Fibroblast of villous mesenchyme (primary cell): ENCODE measurements at regions not wholly inside any gene's neighbourhood (a gene's known extent, or its start where the extent isn't known, plus 50 kb on each side); places are given as distances from the start of the nearest gene placed in this dataset.

Source experiments
- DNase-seq: peaks from one replicate; pipeline ENCODE4 v3.0.0-alpha.2; 2010; ENCODE audit warnings: low read depth
- H3K4me3 ChIP-seq: 2 replicates; pipeline ENCODE4 v1.5.1; 2011; ENCODE audit warnings: low read depth, mild to moderate bottlenecking, low read length
- TF ChIP-seq, protein P1 (sequence below): IDR thresholded peaks from 2 replicates; pipeline ENCODE4 v1.5.1; 2012; ENCODE audit warnings: low read depth, mild to moderate bottlenecking, low read length; ENCODE audit not compliant: insufficient read depth

DNA sequence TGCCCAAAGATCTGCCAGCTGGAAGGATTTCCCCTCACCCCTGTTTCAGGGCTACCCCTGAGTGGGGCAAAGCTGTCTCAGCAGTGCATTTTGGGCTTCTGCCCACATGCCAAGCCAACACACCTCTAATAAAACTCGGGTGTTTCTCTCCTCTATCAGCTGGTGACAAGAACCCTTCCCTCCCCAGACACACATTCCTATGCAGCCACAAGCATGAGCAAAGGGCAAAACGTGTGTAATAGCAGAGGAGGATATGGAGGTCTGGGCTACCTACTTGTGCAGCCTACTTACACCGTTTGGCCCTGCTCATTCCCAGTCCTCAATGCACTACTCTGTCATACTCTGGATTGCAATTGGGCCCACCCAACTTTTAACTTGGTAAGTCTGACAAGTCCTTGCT lies 101.3 kb downstream of the IYD start:
- TF ChIP-seq, protein P1, sequence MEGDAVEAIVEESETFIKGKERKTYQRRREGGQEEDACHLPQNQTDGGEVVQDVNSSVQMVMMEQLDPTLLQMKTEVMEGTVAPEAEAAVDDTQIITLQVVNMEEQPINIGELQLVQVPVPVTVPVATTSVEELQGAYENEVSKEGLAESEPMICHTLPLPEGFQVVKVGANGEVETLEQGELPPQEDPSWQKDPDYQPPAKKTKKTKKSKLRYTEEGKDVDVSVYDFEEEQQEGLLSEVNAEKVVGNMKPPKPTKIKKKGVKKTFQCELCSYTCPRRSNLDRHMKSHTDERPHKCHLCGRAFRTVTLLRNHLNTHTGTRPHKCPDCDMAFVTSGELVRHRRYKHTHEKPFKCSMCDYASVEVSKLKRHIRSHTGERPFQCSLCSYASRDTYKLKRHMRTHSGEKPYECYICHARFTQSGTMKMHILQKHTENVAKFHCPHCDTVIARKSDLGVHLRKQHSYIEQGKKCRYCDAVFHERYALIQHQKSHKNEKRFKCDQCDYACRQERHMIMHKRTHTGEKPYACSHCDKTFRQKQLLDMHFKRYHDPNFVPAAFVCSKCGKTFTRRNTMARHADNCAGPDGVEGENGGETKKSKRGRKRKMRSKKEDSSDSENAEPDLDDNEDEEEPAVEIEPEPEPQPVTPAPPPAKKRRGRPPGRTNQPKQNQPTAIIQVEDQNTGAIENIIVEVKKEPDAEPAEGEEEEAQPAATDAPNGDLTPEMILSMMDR, result no peak
- DNase-seq, result no peak
- no peak overlapping the region for H3K4me3 ChIP-seq

GRCh38 chr6:150470960-150471665 lies 102.3 kb downstream of the IYD start:
- no peak overlapping the region for H3K4me3 ChIP-seq
- TF ChIP-seq, protein P1, result no peak
- peak; percentile 23 for DNase-seq

GRCh38 chr6:150478656-150479545 lies 110.1 kb downstream of the IYD start:
- DNase-seq, result no peak

GRCh38 chr6:150482883-150483409 lies 114.1 kb downstream of the IYD start:
- TF ChIP-seq, protein P1, result no peak

More at GRCh38 chr6:150478656-150479545, 110.1 kb downstream of the IYD start:
- H3K4me3 ChIP-seq, result no peak overlapping the region
- TF ChIP-seq, protein P1, result no peak

GRCh38 chr6:150485161-150485958 lies 114.3 kb upstream of the PLEKHG1 start:
- no peak overlapping the region for H3K4me3 ChIP-seq
- DNase-seq, result no peak
- TF ChIP-seq, protein P1, result no peak

More at GRCh38 chr6:150482883-150483409, 114.1 kb downstream of the IYD start:
- no peak overlapping the region for H3K4me3 ChIP-seq
- no peak for DNase-seq

GRCh38 chr6:150486048-150486447 lies 113.6 kb upstream of the PLEKHG1 start:
- TF ChIP-seq, protein P1, result no peak
- DNase-seq, result peak; percentile 58
- H3K4me3 ChIP-seq, result no peak overlapping the region
